ENCODE measurements at regions not wholly inside any gene's neighbourhood (a gene's known extent, or its start where the extent isn't known, plus 50 kb on each side); places are given as distances from the start of the nearest gene placed in this dataset.

DNA sequence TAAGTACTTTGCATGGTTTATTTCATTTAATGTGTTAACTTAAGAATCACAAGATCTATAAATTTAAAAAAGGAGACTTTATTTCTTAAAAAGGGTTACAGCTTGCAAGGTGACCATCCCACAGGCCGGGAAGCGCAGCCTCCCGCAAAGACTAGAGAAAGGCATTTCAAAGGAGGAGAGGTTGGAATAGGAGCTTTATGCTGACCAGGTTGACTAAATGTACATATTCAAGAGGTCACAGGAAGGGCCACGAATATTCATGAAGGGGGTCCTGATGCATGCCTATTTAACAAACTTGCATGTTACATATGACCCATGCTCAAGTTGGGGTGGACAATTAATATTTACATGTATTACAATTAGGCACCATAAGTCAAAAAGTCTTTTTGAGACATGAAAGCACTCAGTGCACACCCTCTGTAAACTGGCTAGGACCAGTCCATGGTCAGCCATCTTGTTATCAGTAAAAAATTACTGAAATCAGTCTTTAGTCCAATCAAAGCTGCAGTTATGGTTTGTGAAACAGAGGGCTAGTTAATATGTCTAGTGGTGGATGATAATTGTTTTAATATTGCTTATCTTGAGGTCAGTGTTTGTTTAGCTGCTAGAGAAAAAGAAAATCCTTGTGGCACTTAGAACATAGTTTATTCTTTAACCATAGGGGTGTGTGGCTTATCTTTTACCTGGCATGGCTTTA lies 169.3 kb downstream of the KCNE4 start:
- DNase-seq, result no peak
- Mint-ChIP-seq H3K36me3 (ENCODE audit: unreplicated experiment) (no peaks in the 10 kb centered on the region), H3K27me3 (ENCODE audit: unreplicated experiment) (no peaks in the 10 kb centered on the region), H3K9me3 (ENCODE audit: unreplicated experiment) (no peaks in the 10 kb centered on the region), H3K27ac (ENCODE audit: unreplicated experiment) (no peak overlapping the region), H3K4me3 (ENCODE audit: unreplicated experiment) (no peak overlapping the region), H3K4me1 (ENCODE audit: low read depth, unreplicated experiment) (no peaks in the 10 kb centered on the region)
- TF ChIP-seq, protein P1, sequence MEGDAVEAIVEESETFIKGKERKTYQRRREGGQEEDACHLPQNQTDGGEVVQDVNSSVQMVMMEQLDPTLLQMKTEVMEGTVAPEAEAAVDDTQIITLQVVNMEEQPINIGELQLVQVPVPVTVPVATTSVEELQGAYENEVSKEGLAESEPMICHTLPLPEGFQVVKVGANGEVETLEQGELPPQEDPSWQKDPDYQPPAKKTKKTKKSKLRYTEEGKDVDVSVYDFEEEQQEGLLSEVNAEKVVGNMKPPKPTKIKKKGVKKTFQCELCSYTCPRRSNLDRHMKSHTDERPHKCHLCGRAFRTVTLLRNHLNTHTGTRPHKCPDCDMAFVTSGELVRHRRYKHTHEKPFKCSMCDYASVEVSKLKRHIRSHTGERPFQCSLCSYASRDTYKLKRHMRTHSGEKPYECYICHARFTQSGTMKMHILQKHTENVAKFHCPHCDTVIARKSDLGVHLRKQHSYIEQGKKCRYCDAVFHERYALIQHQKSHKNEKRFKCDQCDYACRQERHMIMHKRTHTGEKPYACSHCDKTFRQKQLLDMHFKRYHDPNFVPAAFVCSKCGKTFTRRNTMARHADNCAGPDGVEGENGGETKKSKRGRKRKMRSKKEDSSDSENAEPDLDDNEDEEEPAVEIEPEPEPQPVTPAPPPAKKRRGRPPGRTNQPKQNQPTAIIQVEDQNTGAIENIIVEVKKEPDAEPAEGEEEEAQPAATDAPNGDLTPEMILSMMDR (IDR thresholded peaks at IDR 0.05; ENCODE audit: partially characterized antibody, unreplicated experiment), result no peak

DNA sequence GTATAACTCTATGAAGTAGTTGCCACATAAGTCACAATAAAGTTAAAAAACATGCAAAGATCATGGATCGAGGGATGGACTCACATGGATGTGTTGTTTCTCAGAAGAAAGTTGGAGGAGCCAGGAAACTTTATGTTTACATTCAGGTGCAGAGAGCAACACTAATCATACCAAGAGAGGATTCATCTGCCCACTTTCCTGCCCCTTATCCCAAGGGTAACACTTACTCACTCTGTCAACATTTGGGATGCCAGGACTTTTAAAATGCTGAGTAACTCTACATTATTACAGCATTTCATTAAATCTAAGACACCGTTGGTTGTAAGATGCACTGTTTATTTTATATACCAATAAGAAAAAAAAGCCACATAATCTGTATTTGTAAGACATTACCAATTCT lies 170.4 kb downstream of the KCNE4 start:
- Mint-ChIP-seq H3K9me3 (ENCODE audit: unreplicated experiment) (no peaks in the 10 kb centered on the region), H3K27me3 (ENCODE audit: unreplicated experiment) (no peaks in the 10 kb centered on the region), H3K4me1 (ENCODE audit: low read depth, unreplicated experiment) (no peaks in the 10 kb centered on the region), H3K4me3 (ENCODE audit: unreplicated experiment) (no peak overlapping the region), H3K27ac (ENCODE audit: unreplicated experiment) (no peak overlapping the region), H3K36me3 (ENCODE audit: unreplicated experiment) (no peaks in the 10 kb centered on the region)
- DNase-seq, result no peak
- TF ChIP-seq, protein P1 (IDR thresholded peaks at IDR 0.05; ENCODE audit: partially characterized antibody, unreplicated experiment), result no peak

DNA sequence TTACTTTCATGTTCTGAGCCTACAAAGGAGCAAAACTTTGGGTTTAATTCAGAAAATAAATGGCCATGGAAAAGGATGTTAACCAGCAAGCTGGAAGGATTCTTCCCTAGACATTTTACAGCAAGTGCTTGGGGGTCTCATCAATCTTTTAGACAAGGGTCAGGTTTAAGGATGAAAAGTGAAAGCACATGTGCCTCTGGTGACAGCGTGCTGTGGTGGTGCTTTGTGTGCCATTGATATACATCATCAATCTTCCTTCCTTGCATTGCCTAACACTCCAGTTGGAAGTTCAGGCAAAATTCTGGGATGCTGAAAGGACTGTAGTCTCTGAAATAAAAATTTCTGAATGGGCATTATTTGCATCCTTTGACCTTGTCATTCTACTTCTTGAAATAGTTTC lies 171.2 kb downstream of the KCNE4 start:
- no peaks in the 10 kb centered on the region for H3K27me3 Mint-ChIP-seq (ENCODE audit: unreplicated experiment)
- no peaks in the 10 kb centered on the region for H3K36me3 Mint-ChIP-seq (ENCODE audit: unreplicated experiment)
- no peaks in the 10 kb centered on the region for H3K4me1 Mint-ChIP-seq (ENCODE audit: low read depth, unreplicated experiment)
- no peak overlapping the region for H3K27ac Mint-ChIP-seq (ENCODE audit: unreplicated experiment)
- TF ChIP-seq, protein P1 (IDR thresholded peaks at IDR 0.05; ENCODE audit: partially characterized antibody, unreplicated experiment), result no peak
- no peaks in the 10 kb centered on the region for H3K9me3 Mint-ChIP-seq (ENCODE audit: unreplicated experiment)
- no peak for DNase-seq
- H3K4me3 Mint-ChIP-seq (ENCODE audit: unreplicated experiment), result no peak overlapping the region

DNA sequence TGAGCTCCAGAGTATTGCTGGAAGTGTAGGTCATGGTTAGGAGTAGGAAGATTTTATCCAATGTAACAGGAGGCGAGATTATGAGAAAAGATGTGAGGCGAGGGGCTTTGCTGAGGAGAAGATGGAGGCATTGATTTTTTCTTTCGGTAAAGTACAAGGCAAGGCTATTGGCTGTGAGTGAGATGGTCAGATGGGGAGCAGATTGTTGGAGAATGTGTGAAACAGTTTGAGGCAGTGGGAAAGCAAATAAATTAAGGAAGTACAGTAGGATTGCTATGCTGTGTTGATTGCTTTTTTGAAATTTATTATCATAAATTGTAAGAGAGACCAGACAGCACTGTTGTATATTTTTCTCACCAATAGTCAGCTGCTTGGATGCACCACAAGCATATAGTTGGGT lies 173.3 kb downstream of the KCNE4 start:
- DNase-seq, result no peak
- Mint-ChIP-seq H3K36me3 (ENCODE audit: unreplicated experiment) (no peaks in the 10 kb centered on the region), H3K4me1 (ENCODE audit: low read depth, unreplicated experiment) (no peaks in the 10 kb centered on the region), H3K27me3 (ENCODE audit: unreplicated experiment) (no peaks in the 10 kb centered on the region), H3K4me3 (ENCODE audit: unreplicated experiment) (no peak overlapping the region), H3K27ac (ENCODE audit: unreplicated experiment) (no peak overlapping the region), H3K9me3 (ENCODE audit: unreplicated experiment) (no peaks in the 10 kb centered on the region)
- TF ChIP-seq, protein P1 (IDR thresholded peaks at IDR 0.05; ENCODE audit: partially characterized antibody, unreplicated experiment), result no peak

DNA sequence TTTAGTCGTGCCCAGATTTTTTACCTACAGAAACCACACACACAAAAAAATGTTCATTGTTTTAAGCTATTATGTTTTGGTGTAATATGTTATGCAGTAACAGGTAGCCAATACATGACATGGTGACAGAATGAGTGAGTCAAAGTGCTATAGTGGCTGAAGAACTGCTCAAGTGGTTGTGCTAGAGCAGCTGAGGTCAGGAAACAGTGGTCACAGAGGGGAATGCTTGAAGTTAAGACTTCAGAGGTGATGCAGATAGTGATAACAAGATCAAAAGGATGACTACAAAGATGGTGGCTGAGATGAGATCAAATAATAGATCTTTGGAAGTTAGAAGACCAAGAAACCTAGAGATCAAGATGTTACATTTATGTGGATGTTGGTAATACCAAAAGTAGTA lies 174.3 kb downstream of the KCNE4 start:
- no peaks in the 10 kb centered on the region for H3K4me1 Mint-ChIP-seq (ENCODE audit: low read depth, unreplicated experiment)
- no peak for DNase-seq
- H3K36me3 Mint-ChIP-seq (ENCODE audit: unreplicated experiment), result no peaks in the 10 kb centered on the region
- no peak overlapping the region for H3K27ac Mint-ChIP-seq (ENCODE audit: unreplicated experiment)
- H3K4me3 Mint-ChIP-seq (ENCODE audit: unreplicated experiment), result no peak overlapping the region
- H3K9me3 Mint-ChIP-seq (ENCODE audit: unreplicated experiment), result no peaks in the 10 kb centered on the region
- H3K27me3 Mint-ChIP-seq (ENCODE audit: unreplicated experiment), result no peaks in the 10 kb centered on the region
- TF ChIP-seq, protein P1 (IDR thresholded peaks at IDR 0.05; ENCODE audit: partially characterized antibody, unreplicated experiment), result no peak
